SK-N-SH (cell line): ENCODE measurements at regions not wholly inside any gene's neighbourhood (a gene's known extent, or its start where the extent isn't known, plus 50 kb on each side); places are given as distances from the start of the nearest gene placed in this dataset.

Experiments used
- CTCF ChIA-PET: fragments of 300-600, 350-600 bp; formaldehyde crosslinking; extraction: SDS; loops from one replicate; lab custom pipeline; 2021; lab: Yijun Ruan, JAX
- POLR2A ChIA-PET: fragments of 350-600 bp; sonication (Branson Sonifier 250); formaldehyde crosslinking; extraction: SDS; loops from one replicate; lab custom pipeline; 2020; ENCODE audit warnings: antibody characterized with exemption, inconsistent platforms; lab: Yijun Ruan, JAX
- DNase-seq: peaks from one replicate; pipeline ENCODE4 v3.0.0; 2012
- H2AFZ ChIP-seq: fragments of 200-600 bp; sonication (generic); 2 replicates; pipeline ENCODE4 v1.8.1; 2016; ENCODE audit warnings: antibody characterized with exemption, mild to moderate bottlenecking, low read depth
- H3F3A ChIP-seq: fragments of 200-600 bp; sonication (generic); replicated peaks from 2 replicates; pipeline ENCODE3; 2016; ENCODE audit warnings: antibody characterized with exemption, mild to moderate bottlenecking; ENCODE audit not compliant: insufficient read depth
- H3K27ac ChIP-seq, 2 experiments: fragments of 200-500 bp in 1 of 2; fragments of 200-600 bp in 1 of 2; sonication (Bioruptor generic) in 1 of 2; sonication (generic), shearing (Covaris generic) in 1 of 2; 2 replicates each; pipeline versions ENCODE4 v1.5.1 to v1.6.1; 2014 to 2016; ENCODE audit warnings: low read depth in 2 of 2, inconsistent platforms in 1 of 2, low read length in 1 of 2, mild to moderate bottlenecking in 1 of 2, mixed read lengths in 1 of 2
- H3K27me3 ChIP-seq: fragments of 200-600 bp; sonication (generic), shearing (Covaris generic); 2 replicates; pipeline ENCODE4 v1.6.1; 2016; ENCODE audit warnings: mixed run types; ENCODE audit not compliant: insufficient read depth
- H3K36me3 ChIP-seq, 2 experiments: fragments of 200-500 bp in 1 of 2; fragments of 200-600 bp in 1 of 2; sonication (Bioruptor generic) in 1 of 2; sonication (generic) in 1 of 2; replicated peaks in 1 of 2; 2 replicates each; pipeline versions ENCODE3 to v1.5.1; 2014 to 2016; ENCODE audit warnings: low read length in 1 of 2, mild to moderate bottlenecking in 1 of 2; ENCODE audit not compliant: insufficient read depth in 2 of 2, control insufficient read depth in 1 of 2
- H3K4me1 ChIP-seq, 2 experiments: fragments of 200-500 bp in 1 of 2; fragments of 200-600 bp in 1 of 2; sonication (Bioruptor generic) in 1 of 2; sonication (generic), shearing (Covaris generic) in 1 of 2; 2 replicates each; pipeline versions ENCODE4 v1.5.1 to v1.6.1; 2014 to 2016; ENCODE audit warnings: low read depth in 1 of 2, low read length in 1 of 2, mixed run types in 1 of 2; ENCODE audit not compliant: insufficient read depth in 2 of 2, control insufficient read depth in 1 of 2
- H3K4me2 ChIP-seq: fragments of 200-600 bp; sonication (generic), shearing (Covaris generic); 2 replicates; pipeline ENCODE4 v1.6.1; 2017; ENCODE audit warnings: mixed run types
- H3K4me3 ChIP-seq, 2 experiments: fragments of 200-500 bp in 1 of 2; fragments of 200-600 bp in 1 of 2; sonication (Bioruptor generic) in 1 of 2; sonication (generic), shearing (Covaris generic) in 1 of 2; 2 replicates each; pipeline versions ENCODE4 v1.5.1 to v1.8.1; 2014 to 2016; ENCODE audit warnings: low read depth in 2 of 2, inconsistent platforms in 1 of 2, low read length in 1 of 2, mild to moderate bottlenecking in 1 of 2, mixed read lengths in 1 of 2, moderate library complexity in 1 of 2
- H3K79me2 ChIP-seq: fragments of 200-600 bp; sonication (generic); 2 replicates; pipeline ENCODE4 v1.8.1; 2017; ENCODE audit warnings: mild to moderate bottlenecking; ENCODE audit not compliant: insufficient read depth
- H3K9ac ChIP-seq: fragments of 200-600 bp; sonication (generic); 2 replicates; pipeline ENCODE4 v1.6.1; 2017; ENCODE audit warnings: mixed run types
- H3K9me2 ChIP-seq: fragments of 200-600 bp; sonication (generic); 2 replicates; pipeline ENCODE4 v1.6.1; 2017; ENCODE audit warnings: mixed run types
- H3K9me3 ChIP-seq: fragments of 200-600 bp; sonication (generic); 2 replicates; pipeline ENCODE4 v1.6.1; 2017; ENCODE audit warnings: mixed run types, mild to moderate bottlenecking, moderate library complexity
- H4K20me1 ChIP-seq: fragments of 200-600 bp; sonication (generic); 2 replicates; pipeline ENCODE4 v1.6.1; 2017; ENCODE audit warnings: mild to moderate bottlenecking, mixed run types; ENCODE audit not compliant: insufficient read depth
- CHD2 ChIP-seq: fragments of 150-350 bp; IDR thresholded peaks from 2 replicates; pipeline ENCODE4 v1.6.1; 2018; ENCODE audit warnings: low read length; ENCODE audit not compliant: partially characterized antibody
- EP300 ChIP-seq, 2 experiments: IDR thresholded peaks; 2 replicates each; pipeline versions ENCODE4 v1.4.0 to v1.6.1; 2012; ENCODE audit warnings: borderline replicate concordance in 1 of 2, low read depth in 1 of 2, low read length in 1 of 2
- EZH2phosphoT487 ChIP-seq: fragments of 200-600 bp; sonication (generic); IDR thresholded peaks from 2 replicates; pipeline ENCODE4 v1.6.1; 2017; ENCODE audit warnings: low read depth, mixed run types, mild to moderate bottlenecking, antibody characterized with exemption, moderate library complexity, borderline replicate concordance
- FOXM1 ChIP-seq: IDR thresholded peaks from 2 replicates; pipeline ENCODE4 v1.4.0; 2012; ENCODE audit warnings: low read depth, mild to moderate bottlenecking
- PBX3 ChIP-seq: IDR thresholded peaks from 2 replicates; pipeline ENCODE4; 2012
- RXRA ChIP-seq: IDR thresholded peaks from 2 replicates; pipeline ENCODE4 v1.4.0; 2012; ENCODE audit warnings: low read depth, mild to moderate bottlenecking, borderline replicate concordance
- TAF1 ChIP-seq: IDR thresholded peaks from 2 replicates; pipeline ENCODE4 v1.6.1; 2012; ENCODE audit warnings: low read depth, mild to moderate bottlenecking, low read length, moderate library complexity, borderline replicate concordance
- TEAD4 ChIP-seq: IDR thresholded peaks from 2 replicates; pipeline ENCODE4 v1.4.0; 2012; ENCODE audit warnings: mild to moderate bottlenecking, borderline replicate concordance; ENCODE audit not compliant: insufficient read depth
- WGBS: methylation state at CpG from one replicate; pipeline ENCODE4 v1.1.6; 2017; ENCODE audit warnings: low lambda C conversion rate; 5-methylcytosine and 5-hydroxymethylcytosine counted together
- TF ChIP-seq, protein P1 (sequence below): IDR thresholded peaks from 2 replicates; pipeline ENCODE4 v1.4.0; 2012; ENCODE audit warnings: low read depth

GRCh38 chr9:21653091-21653490, 149.3 kb upstream of the MTAP start:
- no peaks in the 10 kb centered on the region for H3K9me3 ChIP-seq
- H3K4me1 ChIP-seq: no peaks in the 10 kb centered on the region
- 8% methylated on average over 3 of the region's 3 CpGs for WGBS
- H3K9me2 ChIP-seq: no peaks in the 10 kb centered on the region
- H4K20me1 ChIP-seq: no peaks in the 10 kb centered on the region
- DNase-seq: no peak
- H3K9ac ChIP-seq: no peak overlapping the region
- POLR2A ChIA-PET: no interaction called here
- no peak overlapping the region for H3K4me3 ChIP-seq
- H3K27me3 ChIP-seq: peaks cover 8% of the 10 kb centered on the region; the same call in 1 of the 2 replicates
- H3F3A ChIP-seq: no peaks in the 10 kb centered on the region
- CTCF ChIA-PET: no interaction called here
- H3K4me2 ChIP-seq: no peak overlapping the region
- H2AFZ ChIP-seq: no peak overlapping the region
- no peak for TF ChIP-seq FOXM1
- no peaks in the 10 kb centered on the region for H3K79me2 ChIP-seq
- H3K27ac ChIP-seq: no peak overlapping the region
- no peaks in the 10 kb centered on the region for H3K36me3 ChIP-seq

DNA sequence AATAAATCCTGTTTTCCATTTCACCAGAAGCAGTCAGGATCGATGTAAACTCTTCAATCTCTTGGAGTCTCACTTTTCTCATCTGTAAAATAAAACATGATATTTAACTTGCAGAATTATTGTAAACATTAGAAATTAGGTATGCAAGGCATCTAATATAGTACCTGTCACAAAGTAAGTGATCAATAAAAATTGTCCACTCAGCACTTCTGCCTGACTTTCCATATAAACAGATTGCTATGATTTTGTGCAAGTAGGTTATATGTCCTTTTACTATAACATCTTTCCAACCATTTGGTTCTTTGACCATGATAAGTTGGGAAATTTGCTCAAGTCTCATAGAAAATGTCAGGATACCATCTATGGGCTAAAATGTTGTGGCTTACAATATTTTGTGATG, 148.8 kb upstream of the MTAP start:
- no peak for DNase-seq
- H3K79me2 ChIP-seq: no peaks in the 10 kb centered on the region
- H3K27me3 ChIP-seq: peaks cover 8% of the 10 kb centered on the region; the same call in 1 of the 2 replicates
- H3K4me1 ChIP-seq: no peaks in the 10 kb centered on the region
- TF ChIP-seq EP300 (IDR thresholded peaks at IDR 0.05; ENCODE audit: borderline replicate concordance in 1 of 2, low read depth in 1 of 2, low read length in 1 of 2) (no peak), EZH2phosphoT487 (no peak), CHD2 (no peak), PBX3 (no peak), TAF1 (no peak)
- TF ChIP-seq, protein P1, sequence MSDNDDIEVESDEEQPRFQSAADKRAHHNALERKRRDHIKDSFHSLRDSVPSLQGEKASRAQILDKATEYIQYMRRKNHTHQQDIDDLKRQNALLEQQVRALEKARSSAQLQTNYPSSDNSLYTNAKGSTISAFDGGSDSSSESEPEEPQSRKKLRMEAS: no peak
- H3K4me3 ChIP-seq: no peak overlapping the region
- no peaks in the 10 kb centered on the region for H3K9me3 ChIP-seq
- no peak overlapping the region for H2AFZ ChIP-seq
- no peaks in the 10 kb centered on the region for H3F3A ChIP-seq
- no peak overlapping the region for H3K4me2 ChIP-seq
- H3K27ac ChIP-seq: no peak overlapping the region
- CTCF ChIA-PET: no interaction called here
- POLR2A ChIA-PET: no interaction called here
- no peaks in the 10 kb centered on the region for H3K36me3 ChIP-seq
- H3K9ac ChIP-seq: no peak overlapping the region
- no peaks in the 10 kb centered on the region for H3K9me2 ChIP-seq
- no peaks in the 10 kb centered on the region for H4K20me1 ChIP-seq
- WGBS: 14% methylated on average over 1 of the region's 1 CpG

DNA sequence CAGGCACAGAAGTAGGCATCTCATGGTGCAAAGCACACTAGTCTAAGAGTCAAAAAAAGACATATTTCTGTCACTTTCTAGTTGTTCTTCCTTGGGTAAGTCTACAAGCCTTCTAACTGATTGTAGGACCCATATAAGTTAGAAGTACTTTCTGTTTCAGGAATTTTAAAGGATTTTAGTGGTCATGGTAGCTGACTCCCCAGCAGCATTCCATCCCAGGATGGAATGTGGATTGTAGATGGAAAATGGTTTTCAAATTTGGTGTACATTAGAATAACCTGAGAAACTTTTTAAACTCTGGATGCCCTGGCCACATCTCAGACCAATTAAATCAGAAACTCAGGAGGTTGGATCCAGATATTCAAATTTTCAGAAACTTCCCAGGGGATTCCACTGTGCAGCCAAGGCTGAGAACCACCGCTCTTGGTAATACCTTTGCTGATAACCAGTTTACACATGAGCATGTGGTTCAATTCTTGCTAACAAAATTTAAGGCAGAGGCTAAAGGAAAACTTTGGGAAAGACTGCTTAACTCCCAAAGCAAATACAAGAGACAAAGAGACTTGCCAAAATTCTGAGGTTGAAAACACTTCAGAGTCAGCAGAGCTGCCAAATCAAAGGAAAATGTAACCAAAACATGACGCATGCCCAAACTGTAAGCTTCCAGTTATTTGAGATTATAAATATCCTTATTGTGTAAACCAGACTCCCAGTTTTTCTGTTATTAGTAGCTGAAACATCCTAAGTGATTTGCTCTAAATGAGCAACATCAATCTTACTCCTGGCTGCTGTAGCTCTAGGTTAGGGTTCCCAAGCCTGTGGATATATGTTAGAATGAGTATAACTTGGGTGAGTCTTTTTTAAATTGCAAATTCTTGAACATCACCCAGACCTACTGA, 145.4 kb upstream of the MTAP start:
- H4K20me1 ChIP-seq: no peaks in the 10 kb centered on the region
- WGBS: 10% methylated on average over 2 of the region's 2 CpGs
- POLR2A ChIA-PET: no interaction called here
- TF ChIP-seq TEAD4 (no peak), RXRA (no peak)
- TF ChIP-seq, all 33 proteins: peak for 0
- H3K27ac ChIP-seq: no peak overlapping the region
- H3K4me2 ChIP-seq: no peak overlapping the region
- no peaks in the 10 kb centered on the region for H3K79me2 ChIP-seq
- no peaks in the 10 kb centered on the region for H3K4me1 ChIP-seq
- no peaks in the 10 kb centered on the region for H3K9me3 ChIP-seq
- no peaks in the 10 kb centered on the region for H3K36me3 ChIP-seq
- H3K9me2 ChIP-seq: no peaks in the 10 kb centered on the region
- no peak overlapping the region for H3K4me3 ChIP-seq
- H3K9ac ChIP-seq: no peak overlapping the region
- no peak overlapping the region for H2AFZ ChIP-seq
- CTCF ChIA-PET: interaction anchor here (0.6 to 1.0 kb wide), 2 partner anchors 339 to 1427 kb away, joined by 3 read pairs; no protein-coding TSS in a partner anchor
- H3K27me3 ChIP-seq: peaks cover 8% of the 10 kb centered on the region; the same call in 1 of the 2 replicates
- no peaks in the 10 kb centered on the region for H3F3A ChIP-seq
- no peak for DNase-seq
